ENCODE measurements at regions not wholly inside any gene's neighbourhood (a gene's known extent, or its start where the extent isn't known, plus 50 kb on each side); places are given as distances from the start of the nearest gene placed in this dataset.

DNA sequence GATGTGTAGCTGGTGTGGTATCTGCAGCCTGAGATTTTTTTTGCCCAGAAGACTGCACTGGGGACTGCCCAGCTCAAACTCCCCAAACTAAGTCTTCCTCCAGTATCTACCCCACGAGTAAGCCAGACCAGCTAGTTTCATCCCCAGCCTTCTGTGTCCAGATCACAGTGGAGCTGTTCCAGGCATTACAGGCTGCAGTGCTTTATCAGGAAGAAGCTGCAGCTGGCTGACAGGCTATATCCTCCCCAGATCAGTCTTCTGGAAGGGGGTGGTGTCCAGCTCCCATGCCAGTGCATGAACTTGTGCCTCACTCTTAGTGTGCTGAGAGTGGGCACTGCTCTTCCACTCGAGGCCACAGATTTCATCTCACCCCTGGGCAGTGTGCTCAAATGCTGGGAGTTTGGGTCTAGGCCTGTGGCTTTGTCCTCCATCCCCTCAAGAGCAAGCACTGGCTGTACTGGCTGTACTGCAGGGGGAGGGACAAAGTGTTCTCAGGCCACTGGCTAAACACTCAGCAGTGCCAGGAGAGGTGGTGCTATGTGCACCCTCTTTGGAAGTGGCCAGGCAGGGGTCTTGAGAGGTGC, 679.1 kb upstream of the COBL start:
- no peak for TF ChIP-seq CTCF (IDR thresholded peaks at IDR 0.05; ENCODE audit: insufficient read depth, low read length, missing control alignments)
- H3K4me3 ChIP-seq (ENCODE audit: low read depth, low read length) = no peak overlapping the region
- ChIA-PET CTCF (no interaction called here), POLR2A (no interaction called here)
- no peak for DNase-seq (ENCODE audit: low read depth, low spot score)

- TF ChIP-seq CTCF (IDR thresholded peaks at IDR 0.05; ENCODE audit: insufficient read depth, low read length, missing control alignments) = no peak
- ChIA-PET POLR2A (no interaction called here), CTCF (no interaction called here)
These were observed 666.0 kb upstream of the COBL start for GRCh38 chr7:51982653-51983052.

GRCh38 chr7:51980812-51981211, 664.2 kb upstream of the COBL start:
- no peak for DNase-seq (ENCODE audit: low read depth, low spot score)
- POLR2A ChIA-PET = no interaction called here
- no peak for TF ChIP-seq CTCF (IDR thresholded peaks at IDR 0.05; ENCODE audit: insufficient read depth, low read length, missing control alignments)
- no peak overlapping the region for H3K4me3 ChIP-seq (ENCODE audit: low read depth, low read length)
- CTCF ChIA-PET = no interaction called here

More at GRCh38 chr7:51982653-51983052, 666.0 kb upstream of the COBL start:
- no peak for DNase-seq (ENCODE audit: low read depth, low spot score)
- no peak overlapping the region for H3K4me3 ChIP-seq (ENCODE audit: low read depth, low read length)

DNA sequence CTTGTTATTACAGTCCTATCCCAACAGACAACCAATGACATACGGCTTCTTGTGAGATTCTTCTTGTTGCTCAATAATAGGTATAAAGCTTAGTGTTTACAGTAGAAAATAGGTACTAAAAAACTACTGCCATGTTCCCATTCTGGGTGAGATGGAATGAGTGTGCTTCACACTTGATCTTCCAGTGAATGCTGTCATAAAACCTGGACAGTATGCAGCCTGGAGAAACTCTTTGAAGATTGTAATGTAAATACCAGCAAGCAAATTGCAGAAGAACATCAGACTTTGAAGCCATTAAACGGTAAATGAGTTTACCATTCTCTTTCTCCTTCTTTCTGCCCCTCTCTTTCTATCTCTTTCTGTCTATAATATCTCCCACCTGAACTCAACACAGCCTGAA, 663.7 kb upstream of the COBL start:
- CTCF ChIA-PET = no interaction called here
- DNase-seq (ENCODE audit: low read depth, low spot score) = no peak
- no peak overlapping the region for H3K4me3 ChIP-seq (ENCODE audit: low read depth, low read length)
- POLR2A ChIA-PET = no interaction called here
- no peak for TF ChIP-seq CTCF (IDR thresholded peaks at IDR 0.05; ENCODE audit: insufficient read depth, low read length, missing control alignments)

DNA sequence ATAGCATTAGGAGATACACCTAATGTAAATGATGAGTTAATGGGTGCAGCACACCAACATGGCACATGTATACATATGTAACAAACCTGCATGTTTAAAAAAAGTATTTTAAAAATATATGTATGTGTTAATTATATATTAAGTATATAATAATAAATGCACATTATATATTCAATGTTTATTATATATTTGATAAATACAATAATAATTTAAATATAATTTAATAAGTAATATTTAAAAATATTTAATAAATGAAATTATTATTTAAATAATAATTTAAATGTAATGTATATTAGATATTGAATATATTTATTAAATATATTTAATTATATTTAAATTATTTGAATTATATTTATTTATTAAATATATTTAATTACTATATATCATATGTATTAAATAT, 661.3 kb upstream of the COBL start:
- CTCF ChIA-PET = no interaction called here
- POLR2A ChIA-PET = no interaction called here
- TF ChIP-seq CTCF (IDR thresholded peaks at IDR 0.05; ENCODE audit: insufficient read depth, low read length, missing control alignments) = no peak
- no peak overlapping the region for H3K4me3 ChIP-seq (ENCODE audit: low read depth, low read length)
- DNase-seq (ENCODE audit: low read depth, low spot score) = no peak

DNA sequence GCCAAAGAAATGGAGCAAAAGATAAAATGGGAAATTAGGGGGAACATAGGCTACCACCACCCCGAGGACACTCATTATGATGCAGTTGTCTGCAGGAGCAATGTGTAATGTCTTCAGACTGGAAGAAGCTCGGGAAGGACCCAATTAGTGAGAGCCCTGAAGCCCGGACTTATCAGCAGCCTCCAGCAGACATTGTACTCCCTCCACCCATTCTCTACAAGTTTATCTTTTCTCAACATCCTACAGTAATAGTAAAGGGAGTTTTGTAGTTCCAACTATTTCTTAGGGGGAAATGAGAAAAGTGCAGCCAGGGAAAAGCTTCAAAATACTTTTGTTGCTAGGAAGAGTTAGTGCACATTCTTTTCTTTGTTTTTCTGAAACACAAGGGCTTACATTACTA, 657.3 kb upstream of the COBL start:
- TF ChIP-seq CTCF (IDR thresholded peaks at IDR 0.05; ENCODE audit: insufficient read depth, low read length, missing control alignments) = no peak
- no peak for DNase-seq (ENCODE audit: low read depth, low spot score)
- CTCF ChIA-PET = no interaction called here
- no peak overlapping the region for H3K4me3 ChIP-seq (ENCODE audit: low read depth, low read length)
- POLR2A ChIA-PET = no interaction called here
